ENCODE measurements at regions not wholly inside any gene's neighbourhood (a gene's known extent, or its start where the extent isn't known, plus 50 kb on each side); places are given as distances from the start of the nearest gene placed in this dataset.

DNA sequence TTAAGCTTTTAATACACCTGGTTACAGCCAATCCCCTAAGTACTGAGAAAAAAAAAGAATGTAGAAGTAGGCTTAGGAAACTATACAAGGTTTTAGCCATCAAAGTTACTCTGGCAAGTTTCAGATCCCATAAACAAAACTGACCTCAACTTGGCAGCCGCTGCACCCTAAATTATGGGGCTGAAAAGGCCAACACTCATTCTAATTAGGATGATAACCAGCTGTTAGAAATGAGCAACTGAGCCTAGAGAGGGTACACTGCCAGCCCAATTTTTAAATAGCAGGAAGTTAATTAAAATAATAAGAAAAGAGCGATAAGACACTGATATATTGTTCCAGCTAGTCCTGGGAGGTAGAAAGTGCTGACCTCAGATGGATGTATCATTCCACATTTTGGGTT lies 105.7 kb upstream of the VAV3 start:
- no peaks in the 10 kb centered on the region for H3K9me3 ChIP-seq (ENCODE audit: insufficient read depth, low read length)
- H3K4me3 ChIP-seq (ENCODE audit: low read length) = no peak overlapping the region
- no peaks in the 10 kb centered on the region for H3K79me2 ChIP-seq (ENCODE audit: low read length)
- no peak overlapping the region for H3K9ac ChIP-seq (ENCODE audit: low read length)
- no peaks in the 10 kb centered on the region for H3K36me3 ChIP-seq (replicated peaks; ENCODE audit: low read depth, low read length)
- no peaks in the 10 kb centered on the region for H3K27me3 ChIP-seq (ENCODE audit: low read depth, low read length)
- H3K4me2 ChIP-seq (ENCODE audit: low read length) = no peak overlapping the region
- peaks cover 10% of the 10 kb centered on the region for H3K4me1 ChIP-seq (ENCODE audit: low read length)
- H2AFZ ChIP-seq (ENCODE audit: low read depth, low read length) = no peak overlapping the region
- TF ChIP-seq EZH2phosphoT487 (IDR thresholded peaks at IDR 0.05; ENCODE audit: low read depth) = no peak
- TF ChIP-seq, protein P1, sequence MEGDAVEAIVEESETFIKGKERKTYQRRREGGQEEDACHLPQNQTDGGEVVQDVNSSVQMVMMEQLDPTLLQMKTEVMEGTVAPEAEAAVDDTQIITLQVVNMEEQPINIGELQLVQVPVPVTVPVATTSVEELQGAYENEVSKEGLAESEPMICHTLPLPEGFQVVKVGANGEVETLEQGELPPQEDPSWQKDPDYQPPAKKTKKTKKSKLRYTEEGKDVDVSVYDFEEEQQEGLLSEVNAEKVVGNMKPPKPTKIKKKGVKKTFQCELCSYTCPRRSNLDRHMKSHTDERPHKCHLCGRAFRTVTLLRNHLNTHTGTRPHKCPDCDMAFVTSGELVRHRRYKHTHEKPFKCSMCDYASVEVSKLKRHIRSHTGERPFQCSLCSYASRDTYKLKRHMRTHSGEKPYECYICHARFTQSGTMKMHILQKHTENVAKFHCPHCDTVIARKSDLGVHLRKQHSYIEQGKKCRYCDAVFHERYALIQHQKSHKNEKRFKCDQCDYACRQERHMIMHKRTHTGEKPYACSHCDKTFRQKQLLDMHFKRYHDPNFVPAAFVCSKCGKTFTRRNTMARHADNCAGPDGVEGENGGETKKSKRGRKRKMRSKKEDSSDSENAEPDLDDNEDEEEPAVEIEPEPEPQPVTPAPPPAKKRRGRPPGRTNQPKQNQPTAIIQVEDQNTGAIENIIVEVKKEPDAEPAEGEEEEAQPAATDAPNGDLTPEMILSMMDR (IDR thresholded peaks at IDR 0.05; ENCODE audit: low read depth, low read length) = no peak
- no peaks in the 10 kb centered on the region for H4K20me1 ChIP-seq (ENCODE audit: insufficient read depth, low read length)
- no peak overlapping the region for H3K27ac ChIP-seq (ENCODE audit: low read length)

DNA sequence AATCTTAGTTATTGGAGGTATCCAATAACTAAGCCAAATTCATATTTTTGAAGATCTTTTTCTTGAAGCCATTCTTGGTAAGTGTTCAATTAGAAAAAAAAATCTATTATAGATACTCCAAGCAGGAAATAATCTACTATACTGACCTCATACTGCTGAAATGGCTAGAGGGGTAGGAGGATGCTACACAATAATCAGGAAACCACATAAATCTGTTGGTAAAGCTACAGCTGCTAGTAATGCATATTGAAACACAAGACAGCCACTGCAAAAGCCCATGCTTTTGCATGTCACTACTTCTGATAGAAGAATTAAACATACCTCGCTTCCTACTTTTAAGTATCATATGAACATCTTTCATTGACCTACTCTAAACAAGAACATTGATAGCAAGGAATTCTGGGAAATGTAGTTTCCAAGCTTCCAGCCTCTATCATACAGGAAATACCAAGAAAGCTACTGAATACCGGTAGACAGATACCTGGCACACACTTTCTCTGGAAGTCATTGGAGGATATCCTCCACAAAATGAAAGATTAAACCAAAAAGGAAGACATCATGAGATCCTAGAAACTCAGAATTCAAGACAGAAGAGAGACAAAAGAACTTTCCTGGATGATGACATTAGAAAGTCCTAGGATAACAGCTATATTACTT lies 103.0 kb upstream of the VAV3 start:
- Histone ChIP-seq H4K20me1 (ENCODE audit: insufficient read depth, low read length) (no peaks in the 10 kb centered on the region), H3K4me1 (ENCODE audit: low read length) (no peaks in the 10 kb centered on the region), H3K79me2 (ENCODE audit: low read length) (no peaks in the 10 kb centered on the region), H3K9me3 (ENCODE audit: insufficient read depth, low read length) (no peaks in the 10 kb centered on the region), H3K27ac (ENCODE audit: low read length) (no peak overlapping the region), H3K27me3 (ENCODE audit: low read depth, low read length) (no peaks in the 10 kb centered on the region), H3K9ac (ENCODE audit: low read length) (no peak overlapping the region), H3K36me3 (replicated peaks; ENCODE audit: low read depth, low read length) (no peaks in the 10 kb centered on the region), H2AFZ (ENCODE audit: low read depth, low read length) (no peak overlapping the region), H3K4me3 (ENCODE audit: low read length) (no peak overlapping the region), H3K4me2 (ENCODE audit: low read length) (no peak overlapping the region)
- no peak for TF ChIP-seq EZH2phosphoT487 (IDR thresholded peaks at IDR 0.05; ENCODE audit: low read depth)
- TF ChIP-seq, protein P1 (IDR thresholded peaks at IDR 0.05; ENCODE audit: low read depth, low read length) = no peak

DNA sequence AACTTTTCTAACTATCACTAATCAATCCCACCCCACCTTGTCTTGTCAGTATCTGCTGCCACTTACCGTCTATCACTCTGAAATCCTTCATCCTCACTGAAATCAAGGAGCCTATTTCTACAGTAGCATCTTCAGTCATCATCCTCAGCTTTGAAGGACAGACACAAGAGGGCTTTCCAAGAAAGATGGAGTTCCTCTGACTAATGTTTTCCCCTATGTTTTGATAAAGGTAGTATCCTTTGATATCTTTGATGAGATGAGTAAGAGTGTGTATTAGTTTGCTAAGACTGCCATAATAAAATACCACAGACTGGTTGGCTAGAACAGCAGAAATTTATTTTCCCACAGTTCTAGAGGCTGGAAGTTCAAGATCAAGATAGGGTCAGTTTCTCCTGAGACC lies 101.8 kb upstream of the VAV3 start:
- TF ChIP-seq, protein P1 (IDR thresholded peaks at IDR 0.05; ENCODE audit: low read depth, low read length) = no peak
- TF ChIP-seq EZH2phosphoT487 (IDR thresholded peaks at IDR 0.05; ENCODE audit: low read depth) = no peak
- no peaks in the 10 kb centered on the region for H3K4me1 ChIP-seq (ENCODE audit: low read length)
- no peaks in the 10 kb centered on the region for H3K79me2 ChIP-seq (ENCODE audit: low read length)
- no peaks in the 10 kb centered on the region for H3K9me3 ChIP-seq (ENCODE audit: insufficient read depth, low read length)
- H3K36me3 ChIP-seq (replicated peaks; ENCODE audit: low read depth, low read length) = no peaks in the 10 kb centered on the region
- no peak overlapping the region for H3K4me2 ChIP-seq (ENCODE audit: low read length)
- H3K9ac ChIP-seq (ENCODE audit: low read length) = no peak overlapping the region
- H3K27ac ChIP-seq (ENCODE audit: low read length) = no peak overlapping the region
- no peak overlapping the region for H2AFZ ChIP-seq (ENCODE audit: low read depth, low read length)
- H3K4me3 ChIP-seq (ENCODE audit: low read length) = no peak overlapping the region
- no peaks in the 10 kb centered on the region for H3K27me3 ChIP-seq (ENCODE audit: low read depth, low read length)
- H4K20me1 ChIP-seq (ENCODE audit: insufficient read depth, low read length) = no peaks in the 10 kb centered on the region

DNA sequence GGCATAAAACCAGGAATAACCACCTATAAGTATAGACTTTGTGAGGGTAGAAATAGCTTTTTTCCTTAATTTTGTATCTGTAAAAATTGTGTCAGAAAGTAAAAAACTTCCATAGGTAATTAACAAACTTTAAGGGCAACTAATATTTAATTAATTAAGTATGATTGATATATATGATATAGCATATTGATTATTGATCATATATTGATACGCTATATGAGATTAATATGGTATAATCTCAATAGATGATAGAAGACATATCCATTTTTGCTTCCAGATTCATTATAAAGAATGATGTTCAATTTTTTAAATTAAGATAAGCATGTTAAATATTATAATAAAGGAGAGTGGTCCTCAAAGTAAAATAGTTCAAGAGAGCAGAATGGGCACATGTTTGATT lies 99.3 kb upstream of the VAV3 start:
- Histone ChIP-seq H3K79me2 (ENCODE audit: low read length) (no peaks in the 10 kb centered on the region), H2AFZ (ENCODE audit: low read depth, low read length) (no peak overlapping the region), H3K9ac (ENCODE audit: low read length) (no peak overlapping the region), H4K20me1 (ENCODE audit: insufficient read depth, low read length) (no peaks in the 10 kb centered on the region), H3K36me3 (replicated peaks; ENCODE audit: low read depth, low read length) (no peaks in the 10 kb centered on the region), H3K27me3 (ENCODE audit: low read depth, low read length) (no peaks in the 10 kb centered on the region), H3K4me2 (ENCODE audit: low read length) (no peak overlapping the region), H3K4me3 (ENCODE audit: low read length) (no peak overlapping the region), H3K4me1 (ENCODE audit: low read length) (no peaks in the 10 kb centered on the region), H3K27ac (ENCODE audit: low read length) (no peak overlapping the region), H3K9me3 (ENCODE audit: insufficient read depth, low read length) (no peaks in the 10 kb centered on the region)
- TF ChIP-seq, protein P1 (IDR thresholded peaks at IDR 0.05; ENCODE audit: low read depth, low read length) = no peak
- TF ChIP-seq EZH2phosphoT487 (IDR thresholded peaks at IDR 0.05; ENCODE audit: low read depth) = no peak
